HepG2 (cell line): ENCODE measurements at regions not wholly inside any gene's neighbourhood (a gene's known extent, or its start where the extent isn't known, plus 50 kb on each side); places are given as distances from the start of the nearest gene placed in this dataset.

Source experiments
- PATZ1 ChIP-seq: sonication (generic); formaldehyde crosslinking; IDR thresholded peaks from 2 replicates; pipeline ENCODE4 v1.4.0; 2020; ENCODE audit warnings: missing genetic modification reagents
- ZBTB40 ChIP-seq, 2 experiments: fragments of 450-650 bp in 1 of 2; sonication (generic) in 1 of 2; formaldehyde crosslinking in 1 of 2; IDR thresholded peaks; 2 replicates each; pipeline versions ENCODE4 v1.6.1 to v1.8.0; 2016 to 2022; ENCODE audit warnings: antibody characterized with exemption in 1 of 2, mild to moderate bottlenecking in 1 of 2, missing genetic modification reagents in 1 of 2
- ZNF432 ChIP-seq: sonication (generic); formaldehyde crosslinking; IDR thresholded peaks from 2 replicates; pipeline ENCODE4 v1.5.0; 2020; ENCODE audit warnings: missing genetic modification reagents, mild to moderate bottlenecking, borderline replicate concordance
- TF ChIP-seq, protein P1 (sequence below): sonication (generic); formaldehyde crosslinking; conservative IDR thresholded peaks from 2 replicates; pipeline ENCODE4 v1.4.0; 2020; ENCODE audit warnings: missing genetic modification reagents
- TF ChIP-seq, protein P2 (sequence below): sonication (generic); formaldehyde crosslinking; IDR thresholded peaks from 2 replicates; pipeline ENCODE4 v1.9.0; 2022; ENCODE audit warnings: missing genetic modification reagents, mild to moderate bottlenecking, borderline replicate concordance

- TF ChIP-seq ZBTB40 (IDR thresholded peaks at IDR 0.05) (no peak), ZBTB40 (CRISPR knock-in tag; IDR thresholded peaks at IDR 0.05) (0 out of 2 replicates have a peak, but pooled peaks have one; percentile 36), ZNF432 (CRISPR knock-in tag) (peak; percentile 53; the same call in 1 of the 2 replicates), PATZ1 (CRISPR knock-in tag) (peak; percentile 83)
- TF ChIP-seq, protein P1, sequence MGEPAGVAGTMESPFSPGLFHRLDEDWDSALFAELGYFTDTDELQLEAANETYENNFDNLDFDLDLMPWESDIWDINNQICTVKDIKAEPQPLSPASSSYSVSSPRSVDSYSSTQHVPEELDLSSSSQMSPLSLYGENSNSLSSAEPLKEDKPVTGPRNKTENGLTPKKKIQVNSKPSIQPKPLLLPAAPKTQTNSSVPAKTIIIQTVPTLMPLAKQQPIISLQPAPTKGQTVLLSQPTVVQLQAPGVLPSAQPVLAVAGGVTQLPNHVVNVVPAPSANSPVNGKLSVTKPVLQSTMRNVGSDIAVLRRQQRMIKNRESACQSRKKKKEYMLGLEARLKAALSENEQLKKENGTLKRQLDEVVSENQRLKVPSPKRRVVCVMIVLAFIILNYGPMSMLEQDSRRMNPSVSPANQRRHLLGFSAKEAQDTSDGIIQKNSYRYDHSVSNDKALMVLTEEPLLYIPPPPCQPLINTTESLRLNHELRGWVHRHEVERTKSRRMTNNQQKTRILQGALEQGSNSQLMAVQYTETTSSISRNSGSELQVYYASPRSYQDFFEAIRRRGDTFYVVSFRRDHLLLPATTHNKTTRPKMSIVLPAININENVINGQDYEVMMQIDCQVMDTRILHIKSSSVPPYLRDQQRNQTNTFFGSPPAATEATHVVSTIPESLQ, result no peak
- TF ChIP-seq, protein P2, sequence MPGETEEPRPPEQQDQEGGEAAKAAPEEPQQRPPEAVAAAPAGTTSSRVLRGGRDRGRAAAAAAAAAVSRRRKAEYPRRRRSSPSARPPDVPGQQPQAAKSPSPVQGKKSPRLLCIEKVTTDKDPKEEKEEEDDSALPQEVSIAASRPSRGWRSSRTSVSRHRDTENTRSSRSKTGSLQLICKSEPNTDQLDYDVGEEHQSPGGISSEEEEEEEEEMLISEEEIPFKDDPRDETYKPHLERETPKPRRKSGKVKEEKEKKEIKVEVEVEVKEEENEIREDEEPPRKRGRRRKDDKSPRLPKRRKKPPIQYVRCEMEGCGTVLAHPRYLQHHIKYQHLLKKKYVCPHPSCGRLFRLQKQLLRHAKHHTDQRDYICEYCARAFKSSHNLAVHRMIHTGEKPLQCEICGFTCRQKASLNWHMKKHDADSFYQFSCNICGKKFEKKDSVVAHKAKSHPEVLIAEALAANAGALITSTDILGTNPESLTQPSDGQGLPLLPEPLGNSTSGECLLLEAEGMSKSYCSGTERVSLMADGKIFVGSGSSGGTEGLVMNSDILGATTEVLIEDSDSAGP (CRISPR knock-in tag), result 0 out of 2 replicates have a peak, but pooled peaks have one; percentile 0
Observed at GRCh38 chr20:50282592-50283241, 92.1 kb downstream of the CEBPB start (continued).
